Spleen (tissue), 3 donors: ENCODE measurements at regions not wholly inside any gene's neighbourhood (a gene's known extent, or its start where the extent isn't known, plus 50 kb on each side); places are given as distances from the start of the nearest gene placed in this dataset.

Experiments used
- POLR2A ChIP-seq, 3 donors: fragments of 450-650 bp; IDR thresholded peaks; one replicate each; pipeline ENCODE4 v1.5.1; 2017; ENCODE audit warnings: antibody characterized with exemption in 3 of 3, mild to moderate bottlenecking in 1 of 3
- POLR2AphosphoS5 ChIP-seq, 3 donors: sonication (generic); formaldehyde crosslinking; IDR thresholded peaks; one replicate each; pipeline ENCODE4 v1.5.1; 2017; ENCODE audit warnings: antibody characterized with exemption in 3 of 3

- TF ChIP-seq POLR2A (IDR thresholded peaks at IDR 0.05) = no peak
- no peak for TF ChIP-seq POLR2AphosphoS5 (IDR thresholded peaks at IDR 0.05)
These were observed 209.3 kb downstream of the RNF144B start for GRCh38 chr6:18596531-18596835.
